ENCODE measurements at regions not wholly inside any gene's neighbourhood (a gene's known extent, or its start where the extent isn't known, plus 50 kb on each side); places are given as distances from the start of the nearest gene placed in this dataset.

- no peak overlapping the region for H3K27ac ChIP-seq
- no peaks in the 10 kb centered on the region for H3K36me3 ChIP-seq (ENCODE audit: low read depth, missing control alignments)
- H3K27me3 ChIP-seq: no peaks in the 10 kb centered on the region
- intact Hi-C loops (cut with DNase I; ENCODE audit: low total_unique reads): no loop called here
- no peaks in the 10 kb centered on the region for H3K4me1 ChIP-seq
- no peaks in the 10 kb centered on the region for H3K9me3 ChIP-seq
- TF ChIP-seq POLR2A (IDR thresholded peaks at IDR 0.05): no peak
- TF ChIP-seq CTCF (IDR thresholded peaks at IDR 0.05): no peak
- no peak overlapping the region for H3K4me3 ChIP-seq
- WGBS, 2 donors: 93 to 94% methylated on average over 5 to 6 of the region's 6 CpGs
- no peak for DNase-seq
These were observed 57.1 kb upstream of the FSTL4 start for GRCh38 chr5:133669472-133669871.

GRCh38 chr5:133668458-133668857, 56.1 kb upstream of the FSTL4 start:
- no peaks in the 10 kb centered on the region for H3K9me3 ChIP-seq
- 85 to 90% methylated on average over 5 of the region's 5 CpGs for WGBS, 2 donors
- no peaks in the 10 kb centered on the region for H3K4me1 ChIP-seq
- TF ChIP-seq POLR2A (IDR thresholded peaks at IDR 0.05) (no peak), CTCF (IDR thresholded peaks at IDR 0.05) (no peak)
- H3K4me3 ChIP-seq: no peak overlapping the region
- no peak for DNase-seq
- H3K27me3 ChIP-seq: no peaks in the 10 kb centered on the region
- H3K36me3 ChIP-seq (ENCODE audit: low read depth, missing control alignments): no peaks in the 10 kb centered on the region
- intact Hi-C loops (cut with DNase I; ENCODE audit: low total_unique reads): no loop called here
- no peak overlapping the region for H3K27ac ChIP-seq

GRCh38 chr5:133667217-133667616, 54.9 kb upstream of the FSTL4 start:
- Histone ChIP-seq H3K36me3 (ENCODE audit: low read depth, missing control alignments) (no peaks in the 10 kb centered on the region), H3K9me3 (no peaks in the 10 kb centered on the region), H3K4me3 (no peak overlapping the region), H3K4me1 (no peaks in the 10 kb centered on the region), H3K27me3 (no peaks in the 10 kb centered on the region), H3K27ac (no peak overlapping the region)
- TF ChIP-seq CTCF (IDR thresholded peaks at IDR 0.05) (no peak), POLR2A (IDR thresholded peaks at IDR 0.05) (no peak)
- intact Hi-C loops (cut with DNase I; ENCODE audit: low total_unique reads): no loop called here
- WGBS, 2 donors: 72 to 87% methylated on average over 1 of the region's 1 CpG
- no peak for DNase-seq

GRCh38 chr5:133665571-133665970, 53.2 kb upstream of the FSTL4 start:
- no peak for DNase-seq
- no peaks in the 10 kb centered on the region for H3K36me3 ChIP-seq (ENCODE audit: low read depth, missing control alignments)
- H3K9me3 ChIP-seq: no peaks in the 10 kb centered on the region
- H3K4me1 ChIP-seq: no peaks in the 10 kb centered on the region
- no peak for TF ChIP-seq POLR2A (IDR thresholded peaks at IDR 0.05)
- no peak for TF ChIP-seq CTCF (IDR thresholded peaks at IDR 0.05)
- H3K4me3 ChIP-seq: no peak overlapping the region
- intact Hi-C loops (cut with DNase I; ENCODE audit: low total_unique reads): no loop called here
- H3K27me3 ChIP-seq: no peaks in the 10 kb centered on the region
- no peak overlapping the region for H3K27ac ChIP-seq
- 89 to 93% methylated on average over 2 to 3 of the region's 3 CpGs for WGBS, 2 donors

- Histone ChIP-seq H3K4me3 (no peak overlapping the region), H3K27me3 (no peaks in the 10 kb centered on the region), H3K36me3 (ENCODE audit: low read depth, missing control alignments) (no peaks in the 10 kb centered on the region), H3K9me3 (no peaks in the 10 kb centered on the region), H3K27ac (no peak overlapping the region), H3K4me1 (no peaks in the 10 kb centered on the region)
- TF ChIP-seq POLR2A (IDR thresholded peaks at IDR 0.05): no peak
- intact Hi-C loops (cut with DNase I; ENCODE audit: low total_unique reads): no loop called here
- no peak for DNase-seq
- WGBS, 2 donors: 75 to 79% methylated on average over 2 of the region's 2 CpGs
These were observed 52.1 kb upstream of the FSTL4 start for GRCh38 chr5:133664422-133664821.

All from testis (tissue), 2 donors.